CD4-positive, alpha-beta T cell treated with Interleukin-1 beta for 1 hour (primary cell): ENCODE measurements at regions not wholly inside any gene's neighbourhood (a gene's known extent, or its start where the extent isn't known, plus 50 kb on each side); places are given as distances from the start of the nearest gene placed in this dataset.
A peak's percentile ranks its signal among the peaks of the same experiment; 100 is the strongest.

Source experiments
- DNase-seq, 2 donors: peaks; one replicate each; pipeline ENCODE4 v3.0.0-alpha.2; 2020 to 2022

- no peak for DNase-seq
Observed at GRCh38 chr5:34487159-34487879, 168.8 kb upstream of the RAI14 start.

DNA sequence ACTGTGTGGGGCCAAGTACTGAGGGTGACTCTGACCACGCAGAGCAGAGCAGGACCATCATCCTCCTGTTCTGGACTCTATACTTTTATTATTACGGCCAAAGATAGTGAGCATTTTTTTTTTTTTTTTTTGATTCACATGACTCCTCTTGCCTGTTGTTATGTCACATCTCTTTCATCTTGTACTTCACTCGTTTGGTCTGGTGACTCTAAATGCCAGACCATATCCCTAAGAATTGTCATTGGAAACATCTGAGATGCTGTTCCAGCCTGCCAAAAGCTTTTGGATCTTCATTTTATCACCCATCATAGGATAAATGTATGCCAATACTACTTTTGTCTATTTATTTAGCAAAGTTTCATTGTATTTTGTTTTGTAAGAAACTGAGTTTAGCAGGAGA, 168.2 kb upstream of the RAI14 start:
- DNase-seq = no peak

- DNase-seq = no peak
Observed at GRCh38 chr5:34488984-34489383, 167.1 kb upstream of the RAI14 start.

DNA sequence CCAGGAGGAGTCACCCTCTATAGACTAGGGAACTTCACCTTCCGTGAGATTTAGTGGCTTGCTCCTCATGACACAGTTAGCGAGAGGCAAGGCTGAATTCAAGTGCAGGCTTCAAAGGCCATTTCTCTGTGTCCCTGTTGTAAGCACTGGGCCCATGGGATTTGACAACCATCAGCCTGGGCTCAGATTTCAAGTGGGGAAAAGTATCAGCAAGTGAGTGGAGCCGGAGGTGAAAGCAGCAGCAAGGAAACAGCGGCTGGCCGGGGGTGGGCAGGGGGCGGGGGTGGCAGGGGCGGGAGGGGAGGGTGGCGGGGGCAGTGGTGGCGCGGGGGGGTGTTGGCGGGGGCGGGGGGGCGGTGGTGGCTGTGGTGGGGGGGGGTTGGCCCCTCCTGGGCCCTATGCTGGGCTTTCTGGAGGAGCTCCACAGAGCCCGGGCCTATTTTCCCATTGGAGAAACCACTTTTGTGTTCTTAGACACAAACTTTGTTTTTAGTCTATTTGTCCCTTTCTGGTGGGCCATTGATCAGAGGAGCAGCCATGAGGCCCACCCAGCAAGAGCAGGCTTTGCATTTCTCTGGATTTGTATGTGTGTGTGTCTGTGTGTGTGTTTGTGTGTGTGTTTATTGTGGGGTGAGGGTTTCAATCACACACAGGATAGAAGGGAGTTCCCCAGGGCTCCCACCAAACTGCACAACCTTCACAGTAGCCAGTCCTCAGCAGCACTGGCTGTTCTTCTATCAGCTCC, 165.4 kb upstream of the RAI14 start:
- DNase-seq = no peak

- no peak for DNase-seq
Observed at GRCh38 chr5:34491251-34491620, 164.9 kb upstream of the RAI14 start.

- DNase-seq = no peak
Observed at GRCh38 chr5:34494111-34494755, 161.9 kb upstream of the RAI14 start.

GRCh38 chr5:34495178-34495577, 160.9 kb upstream of the RAI14 start:
- no peak for DNase-seq

DNA sequence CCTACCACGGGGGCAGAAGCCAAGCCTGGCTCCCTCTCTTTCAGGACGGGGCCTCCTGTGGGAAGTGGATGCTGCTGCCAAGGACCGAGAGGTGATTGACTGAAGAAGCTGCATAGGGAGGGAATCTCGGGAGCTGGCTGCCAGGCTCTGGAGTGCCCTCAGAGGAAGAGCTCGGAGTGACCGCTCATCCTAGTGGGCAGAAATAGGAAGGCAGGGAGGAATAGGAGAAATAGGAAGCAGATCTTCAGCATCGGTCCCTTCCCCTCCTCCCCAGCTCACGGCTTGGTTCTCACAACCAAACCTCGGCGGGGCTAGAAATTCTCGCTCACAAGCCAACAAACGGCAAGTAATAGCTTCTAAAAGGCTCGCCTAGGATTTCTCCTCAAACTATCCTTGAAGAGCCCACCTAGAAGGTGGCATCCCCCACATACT, 159.9 kb upstream of the RAI14 start:
- DNase-seq = no peak

DNA sequence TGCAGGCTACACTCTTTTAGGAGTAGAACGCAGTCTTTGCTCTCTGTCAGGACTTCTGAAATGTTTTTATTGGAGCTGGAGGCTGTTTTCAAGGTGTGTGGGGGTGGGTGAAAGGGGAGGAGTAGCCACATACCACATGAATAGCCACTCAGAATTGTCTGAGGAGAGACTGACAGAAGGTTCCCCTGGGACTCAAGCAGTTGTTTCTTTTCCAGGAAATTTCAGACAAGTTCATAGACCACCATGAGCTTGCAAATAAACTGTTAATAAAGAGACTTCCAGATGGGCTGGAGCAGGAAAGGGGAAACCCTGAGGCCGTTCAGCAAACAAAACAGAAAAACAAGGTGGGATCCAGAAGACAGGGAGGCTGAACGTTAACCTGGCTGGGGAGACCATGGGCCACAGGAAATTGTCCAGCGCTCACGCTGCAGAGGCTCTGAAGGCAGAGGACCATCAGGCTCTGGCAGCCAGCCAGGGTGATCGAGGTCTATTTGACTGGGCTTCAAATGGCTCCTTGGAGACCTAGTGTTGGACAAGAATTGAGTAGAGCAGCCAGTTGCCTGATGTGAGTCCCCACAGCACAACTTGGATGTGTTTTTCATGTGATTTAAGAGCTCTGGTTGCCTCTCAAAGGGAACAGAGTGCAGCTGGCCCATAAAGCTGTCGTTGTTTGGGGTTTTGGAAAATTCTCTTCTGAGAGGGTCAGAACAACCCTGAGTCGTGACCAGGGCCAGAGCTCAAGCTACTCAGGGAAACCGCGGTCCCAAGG, 159.2 kb upstream of the RAI14 start:
- no peak for DNase-seq

- DNase-seq = no peak
Observed at GRCh38 chr5:34497470-34497808, 158.7 kb upstream of the RAI14 start.

- DNase-seq = no peak
Observed at GRCh38 chr5:34498572-34498971, 157.6 kb upstream of the RAI14 start.

GRCh38 chr5:34499001-34499734, 157.0 kb upstream of the RAI14 start:
- peak; percentile 7 to 57 for DNase-seq

- no peak for DNase-seq
Observed at GRCh38 chr5:34500236-34500847, 155.8 kb upstream of the RAI14 start.

GRCh38 chr5:34501016-34501415, 155.1 kb upstream of the RAI14 start:
- no peak for DNase-seq

DNA sequence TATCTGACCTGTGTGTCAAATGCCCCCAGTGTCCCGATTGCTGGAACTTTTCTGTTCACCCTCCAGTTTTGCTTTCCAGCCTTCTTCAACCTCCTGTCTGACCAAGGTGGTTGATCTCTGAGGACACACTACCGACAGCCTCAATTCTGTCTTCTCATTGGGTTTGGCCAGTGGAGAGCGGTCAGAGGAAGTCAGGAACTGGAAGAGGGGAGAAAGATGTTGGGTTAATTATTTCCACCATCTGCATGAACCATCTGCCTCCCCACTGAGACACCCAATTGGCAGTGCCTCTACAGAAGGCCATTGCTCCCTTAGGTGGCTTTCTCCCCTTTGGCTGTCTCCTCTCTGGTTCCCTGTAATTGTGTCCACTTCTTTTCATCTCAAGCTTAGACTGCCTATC, 154.3 kb upstream of the RAI14 start:
- no peak for DNase-seq

DNA sequence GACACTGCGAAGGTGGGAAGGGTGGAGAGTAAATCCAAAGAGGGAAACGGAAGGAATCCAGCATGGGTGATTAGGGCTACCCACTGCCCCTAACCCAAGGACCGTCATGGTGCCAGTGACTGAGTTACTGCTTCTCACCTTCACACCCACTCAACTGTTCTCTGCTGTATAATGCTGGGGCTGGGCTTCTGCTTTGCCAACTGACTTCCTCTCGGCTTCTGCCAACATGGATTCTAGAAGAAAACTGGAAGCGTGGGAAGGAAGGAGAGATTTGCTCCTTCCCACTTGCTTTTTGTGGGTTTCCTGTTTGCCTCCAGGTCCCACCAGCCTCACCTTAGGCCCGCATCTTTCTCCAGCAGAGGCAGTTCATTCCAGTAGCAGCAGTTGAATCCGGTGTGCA, 153.5 kb upstream of the RAI14 start:
- no peak for DNase-seq

DNA sequence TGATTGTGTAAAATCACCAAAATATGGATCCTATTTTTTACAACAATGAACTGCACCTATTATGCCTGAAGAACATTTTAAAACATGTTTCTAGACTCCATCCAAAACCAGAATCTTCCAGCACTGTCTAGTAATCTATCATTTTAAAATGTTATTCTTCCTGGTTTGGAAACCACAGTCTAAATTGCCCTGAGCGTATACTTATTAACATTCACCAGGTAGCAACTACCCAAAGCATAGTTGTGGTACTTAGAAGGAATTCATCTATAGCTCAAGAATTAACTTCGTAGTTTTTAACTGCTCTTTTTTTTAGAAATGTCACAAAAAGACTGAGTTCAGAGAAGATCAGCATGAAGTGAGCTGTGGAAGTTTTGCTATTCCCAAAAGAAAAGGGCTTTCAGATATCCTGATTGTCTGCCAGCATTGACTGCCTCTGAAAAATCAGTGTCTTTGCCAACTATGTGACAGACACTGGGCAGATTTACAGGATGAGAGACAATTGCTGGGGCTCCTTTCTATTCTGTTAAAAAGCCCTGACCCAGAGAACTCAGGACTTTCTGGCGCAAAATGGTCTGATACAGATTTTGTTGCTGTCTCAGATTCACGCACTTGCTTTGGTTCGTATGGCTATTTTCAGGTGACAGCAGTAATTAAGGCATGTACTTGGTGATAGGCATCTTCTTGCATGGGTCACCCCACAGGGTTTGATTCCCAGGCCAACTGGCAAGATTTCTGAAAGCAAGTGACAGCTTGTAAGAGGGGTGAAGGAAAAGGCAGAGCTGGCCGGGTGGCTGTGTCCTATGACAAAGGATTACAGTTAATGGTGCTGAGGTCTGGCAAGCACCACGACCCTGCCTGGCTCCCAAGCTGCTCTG, 152.5 kb upstream of the RAI14 start:
- DNase-seq = no peak

DNA sequence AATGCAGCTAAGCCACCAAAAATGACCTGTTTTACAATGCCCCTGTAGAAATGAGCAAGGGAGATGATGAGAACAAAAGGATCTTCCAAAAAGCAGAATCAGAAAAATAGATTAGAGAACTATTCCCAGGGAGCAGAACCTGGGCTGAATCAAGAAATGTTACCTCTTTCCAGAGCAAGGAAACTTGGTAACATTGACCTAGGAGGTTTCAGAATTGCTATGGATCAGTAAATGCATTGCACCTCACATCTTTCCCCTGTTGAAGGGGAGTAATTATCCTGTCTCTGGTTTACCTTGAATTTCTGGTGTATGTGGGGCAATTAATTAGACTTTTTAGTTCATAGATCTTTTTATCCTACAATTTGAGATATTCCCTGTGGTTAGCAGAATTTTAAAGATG, 151.2 kb upstream of the RAI14 start:
- DNase-seq = no peak

GRCh38 chr5:34505731-34506130, 150.4 kb upstream of the RAI14 start:
- DNase-seq = no peak

- DNase-seq = no peak
Observed at GRCh38 chr5:34507933-34508332, 148.2 kb upstream of the RAI14 start.

DNA sequence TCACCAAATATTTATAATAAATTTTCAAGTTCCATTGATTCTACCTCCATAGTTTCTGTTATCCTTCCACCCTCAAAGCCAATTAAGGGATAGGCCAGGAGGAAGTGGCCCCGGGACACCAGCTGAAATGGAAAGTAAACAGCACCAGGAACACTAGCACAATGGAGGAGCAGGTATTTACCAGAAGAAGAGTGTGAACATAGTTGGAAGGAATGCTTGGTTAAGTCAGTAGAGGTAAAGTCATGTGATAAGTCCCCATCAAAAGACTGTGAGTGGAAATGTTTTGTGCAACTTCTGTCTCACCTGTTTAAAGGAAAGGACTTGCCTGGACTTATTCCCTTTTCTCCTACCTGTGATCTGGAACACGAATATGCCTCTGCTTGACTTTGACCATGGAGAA, 146.7 kb upstream of the RAI14 start:
- DNase-seq = no peak
